HG02938 (cell line): ENCODE measurements at regions not wholly inside any gene's neighbourhood (a gene's known extent, or its start where the extent isn't known, plus 50 kb on each side); places are given as distances from the start of the nearest gene placed in this dataset.

ENCODE experiments used
- ATAC-seq: cut with Tn5 transposase; IDR thresholded peaks from one replicate; pipeline ENCODE4 v1.9.1; 2021; ENCODE audit warnings: mild to moderate bottlenecking, moderate library complexity; ENCODE audit not compliant: unreplicated experiment

- ATAC-seq = no peak
These were observed 439.3 kb downstream of the USP25 start for GRCh38 chr21:16169102-16169511.

GRCh38 chr21:16169779-16170178 is 440.0 kb downstream of the USP25 start:
- ATAC-seq = no peak

- ATAC-seq = no peak
These were observed 446.8 kb downstream of the USP25 start for GRCh38 chr21:16176570-16176969.

GRCh38 chr21:16177532-16177931 is 447.8 kb downstream of the USP25 start:
- no peak for ATAC-seq

GRCh38 chr21:16179773-16180172 is 450.0 kb downstream of the USP25 start:
- no peak for ATAC-seq

GRCh38 chr21:16180614-16181013 is 450.8 kb downstream of the USP25 start:
- no peak for ATAC-seq

- ATAC-seq = no peak
These were observed 451.2 kb downstream of the USP25 start for GRCh38 chr21:16181018-16181417.

- no peak for ATAC-seq
These were observed 456.0 kb downstream of the USP25 start for GRCh38 chr21:16185766-16186165.

- ATAC-seq = no peak
These were observed 457.0 kb downstream of the USP25 start for GRCh38 chr21:16186742-16187141.

- ATAC-seq = no peak
These were observed 458.0 kb downstream of the USP25 start for GRCh38 chr21:16187603-16188301.

- no peak for ATAC-seq
These were observed 463.1 kb downstream of the USP25 start for GRCh38 chr21:16192902-16193301.

- ATAC-seq = no peak
These were observed 463.8 kb downstream of the USP25 start for GRCh38 chr21:16193496-16194094.

GRCh38 chr21:16194095-16194787 is 464.5 kb downstream of the USP25 start:
- no peak for ATAC-seq

GRCh38 chr21:16194788-16195537 is 465.2 kb downstream of the USP25 start:
- no peak for ATAC-seq

GRCh38 chr21:16195538-16195910 is 465.7 kb downstream of the USP25 start:
- ATAC-seq = no peak

- no peak for ATAC-seq
These were observed 466.2 kb downstream of the USP25 start for GRCh38 chr21:16196001-16196400.

- ATAC-seq = no peak
These were observed 468.8 kb downstream of the USP25 start for GRCh38 chr21:16198546-16198945.

GRCh38 chr21:16199539-16199938 is 469.8 kb downstream of the USP25 start:
- ATAC-seq = no peak

- ATAC-seq = no peak
These were observed 471.9 kb downstream of the USP25 start for GRCh38 chr21:16201718-16202117.

- ATAC-seq = no peak
These were observed 475.7 kb downstream of the USP25 start for GRCh38 chr21:16205527-16205926.
